Small intestine (tissue), 7 donors: ENCODE measurements at regions not wholly inside any gene's neighbourhood (a gene's known extent, or its start where the extent isn't known, plus 50 kb on each side); places are given as distances from the start of the nearest gene placed in this dataset.

Experiments used
- DNase-seq, 2 donors: peaks; one replicate each; pipeline versions ENCODE4 v3.0.0 to v3.0.0-alpha.2; 2013
- FAIRE-seq: peaks from 2 replicates; lab custom pipeline; 2012; peaks lifted over from hg19 to GRCh38; lab: Jason Lieb, UNC
- H3K27ac ChIP-seq, 3 donors: one replicate each; pipeline ENCODE4 v1.5.1; 2013; ENCODE audit warnings: low read length in 2 of 3, mild to moderate bottlenecking in 2 of 3, control low read depth in 1 of 3, inconsistent platforms in 1 of 3, low read depth in 1 of 3, moderate library complexity in 1 of 3
- H3K27me3 ChIP-seq, 3 donors: one replicate each; pipeline ENCODE4 v1.6.1; 2013; ENCODE audit warnings: low read length in 3 of 3, inconsistent platforms in 1 of 3; ENCODE audit not compliant: control insufficient read depth in 3 of 3, insufficient read depth in 3 of 3
- H3K36me3 ChIP-seq, 3 donors: one replicate each; pipeline ENCODE4 v1.6.1; 2013; ENCODE audit warnings: low read length in 3 of 3, inconsistent platforms in 1 of 3, low read depth in 1 of 3, mild to moderate bottlenecking in 1 of 3, moderate library complexity in 1 of 3; ENCODE audit not compliant: control insufficient read depth in 3 of 3, insufficient read depth in 2 of 3
- H3K4me1 ChIP-seq, 3 donors: one replicate each; pipeline ENCODE4 v1.6.1; 2013; ENCODE audit warnings: low read length in 2 of 3, inconsistent platforms in 1 of 3, low read depth in 1 of 3, mild to moderate bottlenecking in 1 of 3, moderate library complexity in 1 of 3; ENCODE audit not compliant: control insufficient read depth in 3 of 3, insufficient read depth in 2 of 3
- H3K4me3 ChIP-seq, 3 donors: one replicate each; pipeline ENCODE4 v1.5.1; 2013; ENCODE audit warnings: low read length in 3 of 3, control low read depth in 1 of 3, inconsistent platforms in 1 of 3, low read depth in 1 of 3, mild to moderate bottlenecking in 1 of 3, moderate library complexity in 1 of 3
- H3K9me3 ChIP-seq, 2 donors: one replicate each; pipeline ENCODE4 v1.6.1; 2013; ENCODE audit warnings: low read depth in 1 of 2, low read length in 1 of 2; ENCODE audit not compliant: control insufficient read depth in 2 of 2, insufficient read depth in 1 of 2
- WGBS, 3 donors: extraction: QIAGEN DNeasy Blood & Tissue Kit; methylation state at CpG; one replicate each; pipeline ENCODE4 v1.1.7; 2013; 5-methylcytosine and 5-hydroxymethylcytosine counted together
- donor health status: healthy with polysubstance abuse.
- donor health status: control.
- donor health status: control.
- donor health status: Bipolar disorder and iron deficiency.
- donor health status: healthy.

DNA sequence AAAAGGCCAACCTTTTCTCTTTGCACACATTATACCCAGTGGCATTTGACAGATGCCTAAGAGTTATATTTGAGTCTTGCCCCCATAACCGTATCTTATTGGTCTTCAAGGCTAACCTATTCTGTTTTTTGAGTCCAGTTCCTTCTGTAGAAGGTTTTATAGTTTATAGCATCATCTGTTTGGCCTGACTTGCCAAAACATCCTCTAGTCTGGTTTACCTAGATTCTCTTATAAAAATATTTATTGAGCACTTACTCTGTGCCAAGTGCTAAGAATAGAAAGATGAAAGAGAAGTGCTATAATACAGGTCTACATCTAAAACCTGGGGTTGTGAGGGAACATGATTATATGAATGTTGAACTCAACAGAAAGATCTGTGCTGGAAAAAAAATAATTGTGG, 55.9 kb upstream of the PIP4K2A start:
- Histone ChIP-seq H3K9me3 (peaks cover 0 to 4% of the 10 kb centered on the region in 2 donors), H3K4me1 (peaks cover 0 to 3% (median 0%) of the 10 kb centered on the region in 3 donors), H3K27ac (no peak overlapping the region), H3K27me3 (no peaks in the 10 kb centered on the region), H3K4me3 (no peak overlapping the region), H3K36me3 (no peaks in the 10 kb centered on the region)
- FAIRE-seq (no peak), DNase-seq (no peak)
- WGBS, 3 donors = 70 to 92% (median 88%) methylated on average over 1 of the region's 1 CpG

DNA sequence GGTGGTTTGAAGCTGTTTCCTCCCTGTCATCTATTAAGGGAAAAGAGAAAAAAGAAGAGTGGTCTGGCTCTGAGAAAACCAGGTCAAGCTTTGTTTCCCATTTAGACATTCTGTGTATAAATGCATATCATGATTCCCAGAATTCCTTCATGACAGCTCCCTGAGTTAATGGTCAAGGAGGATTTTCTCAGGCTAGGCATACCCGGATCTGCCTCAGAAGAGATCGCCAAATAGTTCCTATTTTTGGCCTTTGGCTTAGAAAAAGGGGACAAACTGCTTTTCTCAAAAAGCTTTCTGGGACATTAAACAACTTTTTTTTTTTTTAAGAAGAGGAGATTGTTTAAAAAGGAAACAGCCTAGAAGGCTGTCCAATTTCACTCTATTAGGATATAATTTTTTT, 53.5 kb upstream of the PIP4K2A start:
- no peak overlapping the region for H3K27ac ChIP-seq
- WGBS, 3 donors = 58 to 89% (median 83%) methylated on average over 2 of the region's 2 CpGs
- no peaks in the 10 kb centered on the region for H3K27me3 ChIP-seq
- no peaks in the 10 kb centered on the region for H3K36me3 ChIP-seq
- no peak overlapping the region for H3K4me3 ChIP-seq
- peaks cover 0 to 4% of the 10 kb centered on the region in 2 donors for H3K9me3 ChIP-seq
- FAIRE-seq (no peak), DNase-seq (no peak)
- H3K4me1 ChIP-seq = peaks cover 0 to 6% (median 0%) of the 10 kb centered on the region in 3 donors

DNA sequence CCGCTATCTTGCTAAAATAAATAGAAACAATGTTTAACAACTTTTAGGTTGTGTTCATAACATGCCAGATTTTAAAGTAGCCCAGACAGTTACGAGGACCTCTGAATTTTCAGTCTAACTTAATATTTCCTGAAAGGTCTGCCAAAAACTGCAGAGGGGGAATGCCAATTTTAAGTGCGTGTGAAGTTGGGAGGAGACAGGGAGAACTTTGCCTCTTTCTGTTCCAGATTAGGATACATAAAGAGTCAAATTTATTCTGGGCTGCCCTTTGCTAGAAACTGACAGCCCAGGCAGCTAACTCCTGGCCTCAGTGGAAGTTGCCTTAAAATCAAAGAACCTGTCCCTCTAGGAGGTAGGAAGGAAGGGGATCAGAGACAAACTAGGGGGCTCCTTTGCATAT, 52.3 kb upstream of the PIP4K2A start:
- WGBS, 3 donors = 48 to 60% (median 55%) methylated on average over 3 of the region's 3 CpGs
- Histone ChIP-seq H3K4me3 (no peak overlapping the region), H3K36me3 (no peaks in the 10 kb centered on the region), H3K4me1 (peaks cover 0 to 6% (median 0%) of the 10 kb centered on the region in 3 donors), H3K27me3 (no peaks in the 10 kb centered on the region), H3K9me3 (no peaks in the 10 kb centered on the region), H3K27ac (no peak overlapping the region)
- DNase-seq (no peak), FAIRE-seq (no peak)

DNA sequence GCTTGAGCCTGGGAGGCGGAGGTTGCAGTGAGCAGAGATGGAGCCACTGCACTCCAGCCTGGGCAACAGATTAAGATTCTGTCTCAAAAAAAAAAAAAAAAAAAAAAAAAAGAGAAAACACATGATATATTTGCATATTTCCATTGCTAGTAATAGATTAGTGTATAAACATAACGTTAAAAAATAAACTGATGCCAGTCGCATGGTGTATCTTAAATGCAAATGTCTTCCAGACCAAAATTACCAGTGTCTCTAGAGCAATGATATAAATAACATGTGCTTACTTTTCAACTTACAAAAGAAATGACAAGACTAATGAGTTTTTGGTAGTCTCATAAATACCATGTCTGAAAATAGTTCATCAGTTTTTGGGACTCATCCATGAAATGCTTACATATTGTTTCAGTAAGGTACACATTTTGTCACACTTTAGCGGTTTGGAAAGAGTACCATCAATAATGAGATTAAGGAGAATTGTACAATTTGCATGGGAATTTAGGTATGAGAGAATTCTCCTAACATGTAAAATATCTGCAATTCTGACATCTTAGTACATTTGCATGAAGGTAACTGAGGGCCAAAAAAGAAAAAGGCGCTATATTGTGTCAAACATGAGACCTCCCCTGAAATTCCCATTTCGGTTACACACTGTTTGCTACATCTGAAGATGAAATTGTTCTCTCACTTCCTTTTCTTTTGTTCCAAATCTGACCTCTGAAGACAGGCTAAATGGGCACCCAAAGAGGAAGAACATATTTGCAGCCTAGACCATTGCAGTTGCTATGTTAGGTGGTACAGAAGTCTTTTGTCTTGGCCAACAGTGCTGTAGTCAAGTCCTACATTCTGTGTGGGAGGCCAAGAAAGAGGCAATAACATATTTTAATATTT, 51.5 kb upstream of the PIP4K2A start:
- Histone ChIP-seq H3K27ac (no peak overlapping the region), H3K4me3 (no peak overlapping the region), H3K27me3 (no peaks in the 10 kb centered on the region), H3K4me1 (peaks cover 0 to 6% (median 0%) of the 10 kb centered on the region in 3 donors), H3K36me3 (no peaks in the 10 kb centered on the region), H3K9me3 (no peaks in the 10 kb centered on the region)
- FAIRE-seq (no peak), DNase-seq (no peak)
- WGBS, 3 donors = 79 to 96% (median 89%) methylated on average over 6 of the region's 6 CpGs

DNA sequence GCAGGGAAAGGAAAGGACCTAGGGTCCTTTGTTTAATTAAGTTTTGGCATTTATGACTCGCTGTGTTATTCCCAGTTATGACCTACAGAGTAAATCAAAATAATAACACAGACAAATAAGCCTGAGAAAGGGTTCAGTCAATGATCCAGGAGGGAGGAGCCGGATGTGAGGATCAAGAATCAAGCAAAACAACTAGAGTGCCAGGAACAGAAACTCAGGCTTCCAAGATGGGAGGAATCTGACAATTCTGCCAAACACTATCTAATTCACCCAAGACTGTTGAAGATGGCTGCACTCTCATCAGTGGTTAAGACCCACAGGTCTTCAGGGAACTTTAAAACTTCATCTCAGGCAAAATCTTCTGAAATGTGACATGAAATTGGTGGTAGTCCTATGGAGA, 50.3 kb upstream of the PIP4K2A start:
- no peaks in the 10 kb centered on the region for H3K36me3 ChIP-seq
- FAIRE-seq (no peak), DNase-seq (no peak)
- no peaks in the 10 kb centered on the region for H3K27me3 ChIP-seq
- no peak overlapping the region for H3K27ac ChIP-seq
- H3K4me3 ChIP-seq = no peak overlapping the region
- 76 to 93% (median 90%) methylated on average over 2 of the region's 2 CpGs for WGBS, 3 donors
- peaks cover 0 to 6% (median 0%) of the 10 kb centered on the region in 3 donors for H3K4me1 ChIP-seq
- H3K9me3 ChIP-seq = no peaks in the 10 kb centered on the region
